CD8-positive, alpha-beta memory T cell (primary cell): ENCODE measurements at regions not wholly inside any gene's neighbourhood (a gene's known extent, or its start where the extent isn't known, plus 50 kb on each side); places are given as distances from the start of the nearest gene placed in this dataset.

ENCODE experiments used
- CTCF ChIA-PET: fragments of 350-600 bp; sonication (Branson Sonifier 250); formaldehyde crosslinking; loops from one replicate; lab custom pipeline; 2021; ENCODE audit warnings: antibody characterized with exemption; lab: Charles Lee
- POLR2A ChIA-PET: fragments of 350-600 bp; sonication (Branson Sonifier 250); formaldehyde crosslinking; loops from one replicate; lab custom pipeline; 2021; ENCODE audit warnings: antibody characterized with exemption; lab: Charles Lee
- DNase-seq, 5 donors: peaks; one replicate each; pipeline versions ENCODE4 v3.0.0 to v3.0.0-alpha.2; 2020 to 2022; ENCODE audit warnings: mixed read lengths in 1 of 5
- H3K27ac ChIP-seq: one replicate; pipeline ENCODE4 v1.7.0; 2013; ENCODE audit warnings: low read depth, mild to moderate bottlenecking, low read length, moderate library complexity
- H3K27me3 ChIP-seq: 2 replicates; pipeline ENCODE4 v1.7.0; 2013; ENCODE audit warnings: low read length, mild to moderate bottlenecking; ENCODE audit not compliant: insufficient read depth, poor library complexity, severe bottlenecking
- H3K36me3 ChIP-seq: 2 replicates; pipeline ENCODE4 v1.7.0; 2013; ENCODE audit warnings: mild to moderate bottlenecking, low read length, moderate library complexity; ENCODE audit not compliant: insufficient read depth
- H3K4me1 ChIP-seq: 2 replicates; pipeline ENCODE4 v1.7.0; 2013; ENCODE audit warnings: mild to moderate bottlenecking, low read length, moderate library complexity; ENCODE audit not compliant: insufficient read depth
- H3K4me3 ChIP-seq: 2 replicates; pipeline ENCODE4 v1.7.0; 2013; ENCODE audit warnings: mild to moderate bottlenecking, low read length
- H3K9me3 ChIP-seq: 2 replicates; pipeline ENCODE4 v1.7.0; 2013; ENCODE audit warnings: mild to moderate bottlenecking, low read length
- H3K27ac Mint-ChIP-seq, 8 donors: one replicate each; pipeline ENCODE4 v1.8.0; 2020 to 2021; ENCODE audit warnings: mixed read lengths in 8 of 8, mild to moderate bottlenecking in 6 of 8, inconsistent platforms in 3 of 8, moderate library complexity in 3 of 8
- H3K27me3 Mint-ChIP-seq, 2 donors: one replicate each; pipeline ENCODE4 v1.8.0; 2020 to 2021; ENCODE audit warnings: mixed read lengths in 2 of 2, mild to moderate bottlenecking in 1 of 2, moderate library complexity in 1 of 2
- H3K36me3 Mint-ChIP-seq, 3 donors: one replicate each; pipeline ENCODE4 v1.8.0; 2020 to 2021; ENCODE audit warnings: mixed read lengths in 3 of 3, inconsistent platforms in 1 of 3, mild to moderate bottlenecking in 1 of 3
- H3K4me1 Mint-ChIP-seq, 3 donors: one replicate each; pipeline ENCODE4 v1.8.0; 2020 to 2021; ENCODE audit warnings: mixed read lengths in 3 of 3, inconsistent platforms in 1 of 3, mild to moderate bottlenecking in 1 of 3
- H3K4me3 Mint-ChIP-seq, 7 donors: one replicate each; pipeline ENCODE4 v1.8.0; 2020 to 2021; ENCODE audit warnings: mixed read lengths in 7 of 7, mild to moderate bottlenecking in 6 of 7, moderate library complexity in 4 of 7, inconsistent platforms in 2 of 7
- H3K9me3 Mint-ChIP-seq, 5 donors: one replicate each; pipeline ENCODE4 v1.8.0; 2020 to 2022; ENCODE audit warnings: mixed read lengths in 5 of 5, mild to moderate bottlenecking in 3 of 5, moderate library complexity in 2 of 5, inconsistent platforms in 1 of 5

DNA sequence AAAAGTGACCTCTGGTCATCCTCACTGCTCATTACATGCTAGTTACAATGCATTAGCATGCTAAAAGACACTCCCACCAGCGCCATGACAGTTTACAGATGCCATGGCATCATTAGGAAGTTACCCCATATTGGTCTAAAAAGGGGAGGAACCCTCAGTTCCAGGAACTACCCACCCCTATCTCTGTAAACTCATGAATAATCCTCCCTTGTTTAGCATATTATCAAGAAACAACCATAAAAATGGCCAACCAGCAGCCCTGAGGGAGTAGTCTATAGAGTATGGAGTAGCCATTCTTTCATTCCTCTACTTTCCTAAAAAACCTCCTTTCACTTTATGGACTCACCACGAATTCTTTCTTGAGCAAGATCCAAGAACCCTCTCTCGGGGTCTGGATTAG is 89.4 kb downstream of the ATPSCKMT start:
- no peak overlapping the region for H3K4me3 ChIP-seq
- H3K36me3 Mint-ChIP-seq: peaks cover 0 to 2% (median 0%) of the 10 kb centered on the region in 3 donors

DNA sequence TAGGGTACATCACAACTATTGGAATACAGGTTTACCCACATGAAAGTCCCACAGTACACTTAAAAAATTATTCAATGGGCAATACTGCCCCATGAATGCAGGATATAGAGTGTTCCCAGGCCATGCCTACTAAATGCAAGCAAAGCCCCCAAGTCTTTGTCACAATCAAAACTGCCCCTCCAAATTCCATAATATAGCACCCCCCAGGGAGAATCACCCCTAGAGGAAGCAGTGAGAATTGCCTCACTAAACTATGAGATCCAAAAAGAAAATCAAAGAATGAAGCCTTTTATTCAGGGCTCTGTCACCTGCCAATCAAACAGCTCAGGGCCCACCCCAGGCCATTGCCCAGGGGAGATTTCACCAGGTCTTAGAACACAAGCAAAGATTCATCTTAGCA is 90.8 kb downstream of the ATPSCKMT start:
- no peaks in the 10 kb centered on the region for H3K36me3 ChIP-seq
- Mint-ChIP-seq H3K27ac (no peak overlapping the region), H3K4me1 (no peaks in the 10 kb centered on the region), H3K9me3 (peaks cover 0 to 7% (median 0%) of the 10 kb centered on the region in 5 donors), H3K36me3 (peaks cover 0 to 2% (median 0%) of the 10 kb centered on the region in 3 donors), H3K4me3 (no peak overlapping the region), H3K27me3 (peaks cover 6 to 12% of the 10 kb centered on the region in 2 donors)
- POLR2A ChIA-PET: no interaction called here
- no peak overlapping the region for H3K27ac ChIP-seq
- CTCF ChIA-PET: no interaction called here
- no peaks in the 10 kb centered on the region for H3K27me3 ChIP-seq
- H3K9me3 ChIP-seq: no peaks in the 10 kb centered on the region
- H3K4me3 ChIP-seq: no peak overlapping the region
- no peaks in the 10 kb centered on the region for H3K4me1 ChIP-seq
- DNase-seq: no peak

More for the DNA sequence above, 89.4 kb downstream of the ATPSCKMT start:
- DNase-seq: no peak
- no peaks in the 10 kb centered on the region for H3K36me3 ChIP-seq
- H3K9me3 ChIP-seq: no peaks in the 10 kb centered on the region
- H3K27ac Mint-ChIP-seq: no peak overlapping the region
- H3K9me3 Mint-ChIP-seq: peaks cover 2 to 15% (median 10%) of the 10 kb centered on the region in 5 donors
- no peaks in the 10 kb centered on the region for H3K4me1 Mint-ChIP-seq
- H3K4me3 Mint-ChIP-seq: no peak overlapping the region
- H3K27me3 Mint-ChIP-seq: peaks cover 6 to 12% of the 10 kb centered on the region in 2 donors
- ChIA-PET CTCF (no interaction called here), POLR2A (no interaction called here)
- H3K27me3 ChIP-seq: no peaks in the 10 kb centered on the region
- no peak overlapping the region for H3K27ac ChIP-seq
- no peaks in the 10 kb centered on the region for H3K4me1 ChIP-seq

DNA sequence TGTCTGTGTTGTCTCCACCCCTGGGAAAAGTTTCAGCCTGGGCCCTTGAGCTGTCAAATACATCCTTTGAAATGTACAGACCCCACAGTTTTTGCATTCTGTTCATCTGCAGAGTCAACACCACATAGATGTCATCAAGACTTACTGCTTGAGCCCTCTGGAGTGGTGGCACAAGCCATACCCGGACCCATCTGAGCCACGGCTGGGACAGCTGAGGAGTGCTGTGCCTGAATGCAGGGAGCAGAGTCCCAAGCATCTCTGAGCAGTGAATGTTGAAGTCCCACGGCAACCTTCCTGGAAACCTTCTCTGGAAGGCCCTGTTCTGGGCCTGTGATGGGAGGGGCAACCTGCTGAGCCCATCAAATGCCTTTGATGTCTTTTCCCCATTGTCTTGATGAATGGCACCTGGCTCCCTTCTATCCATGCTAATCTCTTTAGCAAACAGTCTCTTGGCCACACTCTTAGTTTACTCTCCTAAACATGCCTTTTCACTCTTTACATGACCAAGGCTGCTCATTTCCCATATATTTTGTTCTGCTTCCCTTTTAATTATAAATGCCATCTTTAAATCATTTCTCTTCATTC is 92.5 kb downstream of the ATPSCKMT start:
- no peak for DNase-seq
- Mint-ChIP-seq H3K27me3 (peaks cover 9 to 12% of the 10 kb centered on the region in 2 donors), H3K4me1 (no peaks in the 10 kb centered on the region), H3K4me3 (no peak overlapping the region), H3K36me3 (no peaks in the 10 kb centered on the region), H3K9me3 (no peaks in the 10 kb centered on the region), H3K27ac (no peak overlapping the region)
- Histone ChIP-seq H3K4me3 (no peak overlapping the region), H3K36me3 (no peaks in the 10 kb centered on the region), H3K27ac (no peak overlapping the region), H3K4me1 (no peaks in the 10 kb centered on the region), H3K9me3 (no peaks in the 10 kb centered on the region), H3K27me3 (no peaks in the 10 kb centered on the region)
- ChIA-PET POLR2A (no interaction called here), CTCF (no interaction called here)

DNA sequence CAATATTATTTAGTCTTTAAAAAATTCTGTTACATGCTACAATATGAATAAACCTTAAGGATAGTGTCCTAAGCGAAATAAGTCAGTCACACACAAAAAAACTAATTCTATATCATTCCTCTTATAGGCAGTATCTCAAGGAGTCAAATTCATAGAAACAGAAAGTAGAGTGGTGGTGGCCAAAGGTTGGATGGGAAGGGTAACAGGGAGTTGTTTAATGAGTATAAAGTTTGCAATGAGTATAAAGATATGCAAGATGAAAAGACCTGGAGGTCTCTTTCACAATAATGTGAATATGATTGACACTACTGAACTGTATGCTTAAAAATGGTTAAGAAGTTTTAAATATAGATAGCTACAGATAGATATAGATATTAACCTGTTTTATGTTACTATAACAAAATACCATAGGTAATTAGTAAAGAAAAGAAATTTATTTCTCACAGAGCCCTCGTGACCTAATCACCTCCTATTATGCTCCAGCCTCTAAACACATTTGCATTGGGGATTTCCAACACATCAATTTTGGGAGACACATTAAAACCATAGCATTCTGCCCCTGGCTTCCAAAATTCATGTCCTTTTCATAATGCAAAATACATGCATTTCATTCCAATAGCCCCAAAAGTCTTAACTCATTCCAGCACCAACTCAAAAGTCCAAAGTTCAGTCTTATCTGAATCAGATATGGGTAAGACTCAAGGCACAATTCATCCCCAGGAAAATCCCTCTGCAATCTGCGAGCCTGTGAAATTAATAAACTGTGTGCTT is 93.6 kb downstream of the ATPSCKMT start:
- Mint-ChIP-seq H3K9me3 (no peaks in the 10 kb centered on the region), H3K4me1 (no peaks in the 10 kb centered on the region), H3K27ac (no peak overlapping the region), H3K27me3 (peaks cover 9 to 12% of the 10 kb centered on the region in 2 donors), H3K36me3 (no peaks in the 10 kb centered on the region), H3K4me3 (no peak overlapping the region)
- Histone ChIP-seq H3K4me1 (no peaks in the 10 kb centered on the region), H3K27ac (no peak overlapping the region), H3K4me3 (no peak overlapping the region), H3K9me3 (no peaks in the 10 kb centered on the region), H3K36me3 (no peaks in the 10 kb centered on the region), H3K27me3 (no peaks in the 10 kb centered on the region)
- ChIA-PET CTCF (no interaction called here), POLR2A (no interaction called here)
- no peak for DNase-seq

DNA sequence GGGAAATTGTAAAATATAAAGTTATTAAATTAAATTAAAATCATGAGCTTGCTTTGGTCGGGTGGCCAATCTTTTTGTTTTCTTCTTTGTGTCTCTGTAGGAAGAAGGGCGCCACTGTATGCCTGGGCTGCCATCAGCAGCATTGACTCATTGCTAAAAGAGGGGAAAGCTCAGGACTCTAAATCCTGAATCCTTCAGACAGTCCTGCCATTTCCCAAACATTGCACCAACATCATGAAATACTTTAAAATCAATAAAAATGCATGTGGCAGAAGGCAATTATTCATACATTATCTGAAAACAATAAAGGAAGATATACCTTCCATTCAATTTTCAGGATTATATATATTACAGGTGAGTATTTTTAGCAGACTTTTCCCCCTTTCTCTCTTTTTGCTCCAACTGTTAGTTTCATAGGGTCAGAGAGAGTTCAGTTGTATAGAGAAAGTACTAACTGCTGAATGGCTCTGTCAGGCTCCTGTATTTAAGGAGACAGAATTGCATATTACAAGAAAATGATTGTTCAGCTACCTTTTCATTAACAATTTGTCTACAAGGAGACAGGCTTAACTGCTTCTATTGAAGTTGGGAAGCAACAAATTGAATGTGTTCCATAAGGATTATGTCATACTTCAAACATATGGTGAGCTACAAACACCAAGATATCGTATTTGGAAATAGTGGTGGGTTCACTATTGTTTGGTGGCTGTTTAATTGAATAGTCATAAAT is 95.7 kb downstream of the ATPSCKMT start:
- H3K9me3 Mint-ChIP-seq: no peaks in the 10 kb centered on the region
- CTCF ChIA-PET: no interaction called here
- H3K36me3 Mint-ChIP-seq: no peaks in the 10 kb centered on the region
- H3K27me3 ChIP-seq: no peaks in the 10 kb centered on the region
- H3K4me3 Mint-ChIP-seq: no peak overlapping the region
- no peak overlapping the region for H3K27ac ChIP-seq
- POLR2A ChIA-PET: no interaction called here
- H3K9me3 ChIP-seq: no peaks in the 10 kb centered on the region
- H3K27me3 Mint-ChIP-seq: peaks cover 4 to 8% of the 10 kb centered on the region in 2 donors
- H3K4me1 ChIP-seq: no peaks in the 10 kb centered on the region
- no peaks in the 10 kb centered on the region for H3K36me3 ChIP-seq
- no peaks in the 10 kb centered on the region for H3K4me1 Mint-ChIP-seq
- H3K4me3 ChIP-seq: no peak overlapping the region
- no peak for DNase-seq
- no peak overlapping the region for H3K27ac Mint-ChIP-seq

DNA sequence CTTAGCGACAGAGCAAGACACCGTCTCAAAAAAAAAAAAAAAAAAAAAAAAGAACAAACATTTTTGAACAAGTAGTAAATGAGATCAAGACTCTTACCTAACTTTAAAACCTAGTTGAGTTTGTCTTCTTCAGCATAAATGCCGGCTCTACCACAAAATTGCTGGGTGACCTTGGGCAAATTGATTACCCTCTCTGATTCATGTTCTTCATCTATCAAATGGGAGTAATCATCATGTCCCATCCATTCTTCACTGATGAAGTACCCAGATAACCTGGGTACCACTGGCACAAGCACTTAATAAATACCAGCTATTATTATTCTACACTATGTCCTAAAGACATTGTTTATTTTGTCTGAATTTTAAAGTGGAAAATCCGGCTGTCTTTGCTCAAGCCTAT is 96.3 kb downstream of the ATPSCKMT start:
- Histone ChIP-seq H3K4me3 (no peak overlapping the region), H3K36me3 (no peaks in the 10 kb centered on the region), H3K27me3 (no peaks in the 10 kb centered on the region), H3K4me1 (no peaks in the 10 kb centered on the region), H3K27ac (no peak overlapping the region), H3K9me3 (no peaks in the 10 kb centered on the region)
- ChIA-PET CTCF (no interaction called here), POLR2A (no interaction called here)
- DNase-seq: no peak
- Mint-ChIP-seq H3K36me3 (no peaks in the 10 kb centered on the region), H3K27ac (no peak overlapping the region), H3K4me1 (no peaks in the 10 kb centered on the region), H3K27me3 (peaks cover 4 to 6% of the 10 kb centered on the region in 2 donors), H3K4me3 (no peak overlapping the region), H3K9me3 (no peaks in the 10 kb centered on the region)

DNA sequence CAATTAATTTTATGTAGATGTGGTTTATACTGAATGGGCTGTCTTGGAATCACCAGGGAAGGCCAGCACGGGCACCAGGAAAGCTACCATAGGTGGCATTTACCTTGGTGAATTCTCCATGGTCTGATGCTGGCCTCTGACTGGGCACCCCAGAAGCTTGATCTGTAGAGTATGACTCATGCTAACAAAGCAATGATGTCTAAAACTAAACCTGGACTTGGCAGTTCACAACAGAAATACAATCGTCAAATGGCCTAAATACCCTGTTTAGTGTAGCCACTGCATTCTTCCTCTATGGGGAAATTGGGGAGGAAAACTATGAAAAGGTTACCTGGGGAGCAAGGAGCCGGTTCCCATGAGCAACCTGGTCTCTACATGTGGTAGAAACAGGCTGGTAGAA is 98.0 kb downstream of the ATPSCKMT start:
- Histone ChIP-seq H3K27me3 (no peaks in the 10 kb centered on the region), H3K4me1 (no peaks in the 10 kb centered on the region), H3K27ac (no peak overlapping the region), H3K4me3 (no peak overlapping the region), H3K9me3 (no peaks in the 10 kb centered on the region), H3K36me3 (no peaks in the 10 kb centered on the region)
- POLR2A ChIA-PET: no interaction called here
- Mint-ChIP-seq H3K4me1 (no peaks in the 10 kb centered on the region), H3K9me3 (no peaks in the 10 kb centered on the region), H3K27me3 (peaks cover 4 to 10% of the 10 kb centered on the region in 2 donors), H3K27ac (no peak overlapping the region), H3K4me3 (no peak overlapping the region), H3K36me3 (no peaks in the 10 kb centered on the region)
- no peak for DNase-seq
- CTCF ChIA-PET: no interaction called here

DNA sequence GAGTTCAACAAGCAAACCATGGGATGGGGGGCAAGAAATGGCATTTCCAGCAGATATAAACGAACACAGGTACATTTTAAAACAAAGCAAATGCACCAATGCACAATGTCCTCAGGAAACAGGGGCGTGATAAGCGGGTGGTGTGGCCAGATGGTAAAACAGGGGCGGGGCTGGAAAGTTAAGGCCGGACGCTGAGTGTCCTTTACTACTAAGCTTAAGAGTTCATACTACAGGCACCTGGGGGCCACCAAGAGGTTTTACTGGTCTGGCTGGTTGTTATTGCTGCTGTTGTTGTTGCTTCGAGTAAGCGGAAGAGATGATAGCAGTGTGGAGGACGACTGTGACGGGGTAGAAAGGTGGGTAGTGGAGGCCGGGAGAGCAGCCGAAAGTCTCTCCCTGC is 99.8 kb downstream of the ATPSCKMT start:
- Histone ChIP-seq H3K9me3 (no peaks in the 10 kb centered on the region), H3K36me3 (no peaks in the 10 kb centered on the region), H3K4me1 (no peaks in the 10 kb centered on the region), H3K27ac (no peak overlapping the region), H3K4me3 (no peak overlapping the region), H3K27me3 (no peaks in the 10 kb centered on the region)
- POLR2A ChIA-PET: no interaction called here
- CTCF ChIA-PET: no interaction called here
- Mint-ChIP-seq H3K36me3 (no peaks in the 10 kb centered on the region), H3K9me3 (no peaks in the 10 kb centered on the region), H3K4me1 (no peaks in the 10 kb centered on the region), H3K4me3 (no peak overlapping the region), H3K27ac (no peak overlapping the region), H3K27me3 (peaks cover 4 to 8% of the 10 kb centered on the region in 2 donors)
- DNase-seq: no peak
